ENCODE measurements at regions not wholly inside any gene's neighbourhood (a gene's known extent, or its start where the extent isn't known, plus 50 kb on each side); places are given as distances from the start of the nearest gene placed in this dataset.

GRCh38 chr11:15800111-15800800 is 556.1 kb downstream of the SOX6 start:
- Mint-ChIP-seq H3K27ac (no peak overlapping the region), H3K27me3 (ENCODE audit: low read depth) (no peaks in the 10 kb centered on the region), H3K9me3 (peaks cover 3% of the 10 kb centered on the region), H3K4me3 (peak overlapping the region; percentile 24), H3K4me1 (ENCODE audit: low read depth) (peaks cover 5% of the 10 kb centered on the region), H3K36me3 (ENCODE audit: low read depth) (no peaks in the 10 kb centered on the region)
- DNase-seq (ENCODE audit: low spot score): peak; percentile 31

GRCh38 chr11:15801126-15801525 is 555.2 kb downstream of the SOX6 start:
- DNase-seq (ENCODE audit: low spot score): peak; percentile 43
- Mint-ChIP-seq H3K27ac (no peak overlapping the region), H3K4me1 (ENCODE audit: low read depth) (peaks cover 5% of the 10 kb centered on the region), H3K27me3 (ENCODE audit: low read depth) (no peaks in the 10 kb centered on the region), H3K36me3 (ENCODE audit: low read depth) (no peaks in the 10 kb centered on the region), H3K4me3 (no peak overlapping the region), H3K9me3 (peaks cover 3% of the 10 kb centered on the region)

- Mint-ChIP-seq H3K36me3 (ENCODE audit: low read depth) (no peaks in the 10 kb centered on the region), H3K27ac (no peak overlapping the region)
These were observed 554.7 kb downstream of the SOX6 start for GRCh38 chr11:15801616-15802015.

GRCh38 chr11:15805726-15806125 is 550.6 kb downstream of the SOX6 start:
- H3K4me3 Mint-ChIP-seq: no peak overlapping the region
- H3K36me3 Mint-ChIP-seq (ENCODE audit: low read depth): no peaks in the 10 kb centered on the region
- H3K9me3 Mint-ChIP-seq: peaks cover 3% of the 10 kb centered on the region
- H3K27me3 Mint-ChIP-seq (ENCODE audit: low read depth): no peaks in the 10 kb centered on the region
- peaks cover 1% of the 10 kb centered on the region for H3K4me1 Mint-ChIP-seq (ENCODE audit: low read depth)
- H3K27ac Mint-ChIP-seq: no peak overlapping the region
- no peak for DNase-seq (ENCODE audit: low spot score)

More at GRCh38 chr11:15801616-15802015, 554.7 kb downstream of the SOX6 start:
- Mint-ChIP-seq H3K9me3 (peaks cover 3% of the 10 kb centered on the region), H3K4me1 (ENCODE audit: low read depth) (peaks cover 5% of the 10 kb centered on the region), H3K27me3 (ENCODE audit: low read depth) (no peaks in the 10 kb centered on the region), H3K4me3 (no peak overlapping the region)
- DNase-seq (ENCODE audit: low spot score): no peak

GRCh38 chr11:15806217-15806616 is 550.1 kb downstream of the SOX6 start:
- Mint-ChIP-seq H3K4me1 (ENCODE audit: low read depth) (no peaks in the 10 kb centered on the region), H3K9me3 (peaks cover 3% of the 10 kb centered on the region), H3K27me3 (ENCODE audit: low read depth) (no peaks in the 10 kb centered on the region), H3K4me3 (no peak overlapping the region), H3K36me3 (ENCODE audit: low read depth) (no peaks in the 10 kb centered on the region), H3K27ac (no peak overlapping the region)
- no peak for DNase-seq (ENCODE audit: low spot score)

- Mint-ChIP-seq H3K36me3 (ENCODE audit: low read depth) (no peaks in the 10 kb centered on the region), H3K4me3 (no peak overlapping the region), H3K27ac (no peak overlapping the region), H3K27me3 (ENCODE audit: low read depth) (no peaks in the 10 kb centered on the region), H3K4me1 (ENCODE audit: low read depth) (no peaks in the 10 kb centered on the region), H3K9me3 (peaks cover 3% of the 10 kb centered on the region)
- no peak for DNase-seq (ENCODE audit: low spot score)
These were observed 548.5 kb downstream of the SOX6 start for GRCh38 chr11:15807827-15808226.

GRCh38 chr11:15810082-15810481 is 546.3 kb downstream of the SOX6 start:
- no peaks in the 10 kb centered on the region for H3K9me3 Mint-ChIP-seq
- no peak overlapping the region for H3K4me3 Mint-ChIP-seq
- no peaks in the 10 kb centered on the region for H3K4me1 Mint-ChIP-seq (ENCODE audit: low read depth)
- H3K27ac Mint-ChIP-seq: no peak overlapping the region
- no peaks in the 10 kb centered on the region for H3K36me3 Mint-ChIP-seq (ENCODE audit: low read depth)
- H3K27me3 Mint-ChIP-seq (ENCODE audit: low read depth): no peaks in the 10 kb centered on the region
- DNase-seq (ENCODE audit: low spot score): no peak

GRCh38 chr11:15810525-15810924 is 545.8 kb downstream of the SOX6 start:
- Mint-ChIP-seq H3K27ac (no peak overlapping the region), H3K9me3 (no peaks in the 10 kb centered on the region), H3K27me3 (ENCODE audit: low read depth) (no peaks in the 10 kb centered on the region), H3K4me3 (no peak overlapping the region), H3K36me3 (ENCODE audit: low read depth) (no peaks in the 10 kb centered on the region), H3K4me1 (ENCODE audit: low read depth) (peaks cover under 1% of the 10 kb centered on the region)
- no peak for DNase-seq (ENCODE audit: low spot score)

GRCh38 chr11:15815246-15816195 is 540.8 kb downstream of the SOX6 start:
- H3K36me3 Mint-ChIP-seq (ENCODE audit: low read depth): no peaks in the 10 kb centered on the region
- H3K27me3 Mint-ChIP-seq (ENCODE audit: low read depth): no peaks in the 10 kb centered on the region
- no peak overlapping the region for H3K4me3 Mint-ChIP-seq
- no peaks in the 10 kb centered on the region for H3K9me3 Mint-ChIP-seq
- H3K27ac Mint-ChIP-seq: no peak overlapping the region
- H3K4me1 Mint-ChIP-seq (ENCODE audit: low read depth): peaks cover 17% of the 10 kb centered on the region
- no peak for DNase-seq (ENCODE audit: low spot score)

- H3K4me3 Mint-ChIP-seq: no peak overlapping the region
- H3K36me3 Mint-ChIP-seq (ENCODE audit: low read depth): no peaks in the 10 kb centered on the region
- peaks cover 17% of the 10 kb centered on the region for H3K4me1 Mint-ChIP-seq (ENCODE audit: low read depth)
- peak; percentile 61 for DNase-seq (ENCODE audit: low spot score)
- H3K27me3 Mint-ChIP-seq (ENCODE audit: low read depth): peaks cover 3% of the 10 kb centered on the region
- H3K27ac Mint-ChIP-seq: no peak overlapping the region
- no peaks in the 10 kb centered on the region for H3K9me3 Mint-ChIP-seq
These were observed 540.0 kb downstream of the SOX6 start for GRCh38 chr11:15816260-15816871.

- Mint-ChIP-seq H3K9me3 (no peaks in the 10 kb centered on the region), H3K27me3 (ENCODE audit: low read depth) (peaks cover 3% of the 10 kb centered on the region), H3K4me1 (ENCODE audit: low read depth) (peaks cover 17% of the 10 kb centered on the region), H3K4me3 (no peak overlapping the region), H3K27ac (no peak overlapping the region), H3K36me3 (ENCODE audit: low read depth) (no peaks in the 10 kb centered on the region)
- DNase-seq (ENCODE audit: low spot score): no peak
These were observed 539.3 kb downstream of the SOX6 start for GRCh38 chr11:15817001-15817400.

- H3K4me3 Mint-ChIP-seq: peak overlapping the region; percentile 24
- peaks cover 17% of the 10 kb centered on the region for H3K4me1 Mint-ChIP-seq (ENCODE audit: low read depth)
- peak; percentile 45 for DNase-seq (ENCODE audit: low spot score)
- H3K9me3 Mint-ChIP-seq: no peaks in the 10 kb centered on the region
- peaks cover 3% of the 10 kb centered on the region for H3K27me3 Mint-ChIP-seq (ENCODE audit: low read depth)
- H3K36me3 Mint-ChIP-seq (ENCODE audit: low read depth): no peaks in the 10 kb centered on the region
- H3K27ac Mint-ChIP-seq: no peak overlapping the region
These were observed 538.1 kb downstream of the SOX6 start for GRCh38 chr11:15818132-15818842.

- no peaks in the 10 kb centered on the region for H3K36me3 Mint-ChIP-seq (ENCODE audit: low read depth)
- H3K27me3 Mint-ChIP-seq (ENCODE audit: low read depth): peaks cover 3% of the 10 kb centered on the region
- no peaks in the 10 kb centered on the region for H3K9me3 Mint-ChIP-seq
- H3K4me3 Mint-ChIP-seq: no peak overlapping the region
- H3K27ac Mint-ChIP-seq: no peak overlapping the region
- peak; percentile 28 for DNase-seq (ENCODE audit: low spot score)
- peaks cover 17% of the 10 kb centered on the region for H3K4me1 Mint-ChIP-seq (ENCODE audit: low read depth)
These were observed 536.6 kb downstream of the SOX6 start for GRCh38 chr11:15819679-15820286.
